GM13977 (cell line): ENCODE measurements at regions not wholly inside any gene's neighbourhood (a gene's known extent, or its start where the extent isn't known, plus 50 kb on each side); places are given as distances from the start of the nearest gene placed in this dataset.

Experiments used
- DNase-seq: peaks from one replicate; pipeline ENCODE4 v3.0.0; 2012; ENCODE audit warnings: low spot score
- in situ Hi-C: fragments of 300-500 bp; cut with MboI; formaldehyde crosslinking; loops from one replicate; pipeline ENCODE4 v1.12.0; 2022; ENCODE audit warnings: low sequenced_read_pairs, low pct_unique_long_range_greater_than_20kb, mixed read lengths, inconsistent platforms; ENCODE audit not compliant: unreplicated experiment
- TF ChIP-seq, protein P1 (sequence below): IDR thresholded peaks from 2 replicates; pipeline ENCODE4 v1.5.1; 2012; ENCODE audit warnings: mild to moderate bottlenecking, control low read depth; ENCODE audit not compliant: insufficient read depth; ENCODE audit errors: extremely low read depth, missing control alignments

DNA sequence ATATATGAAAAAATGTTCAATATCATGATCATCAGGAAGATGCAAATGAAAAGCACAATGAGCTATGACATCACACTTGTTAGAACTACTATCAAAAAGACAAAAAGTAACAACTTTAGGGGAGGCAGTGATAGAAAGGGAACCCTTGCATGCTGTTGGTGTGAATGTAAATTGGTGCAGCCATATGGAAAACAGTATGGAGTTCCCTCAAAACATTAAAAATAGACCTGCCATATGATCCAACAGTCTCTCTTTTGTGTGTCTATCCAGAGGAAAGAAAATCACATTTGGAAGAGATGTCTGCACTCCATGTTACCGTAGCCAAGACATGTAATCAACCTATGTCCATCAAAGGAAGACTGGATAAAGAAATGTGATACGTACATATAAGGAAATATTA lies 92.3 kb upstream of the ALKAL2 start:
- in situ Hi-C loops: no loop called here
- TF ChIP-seq, protein P1, sequence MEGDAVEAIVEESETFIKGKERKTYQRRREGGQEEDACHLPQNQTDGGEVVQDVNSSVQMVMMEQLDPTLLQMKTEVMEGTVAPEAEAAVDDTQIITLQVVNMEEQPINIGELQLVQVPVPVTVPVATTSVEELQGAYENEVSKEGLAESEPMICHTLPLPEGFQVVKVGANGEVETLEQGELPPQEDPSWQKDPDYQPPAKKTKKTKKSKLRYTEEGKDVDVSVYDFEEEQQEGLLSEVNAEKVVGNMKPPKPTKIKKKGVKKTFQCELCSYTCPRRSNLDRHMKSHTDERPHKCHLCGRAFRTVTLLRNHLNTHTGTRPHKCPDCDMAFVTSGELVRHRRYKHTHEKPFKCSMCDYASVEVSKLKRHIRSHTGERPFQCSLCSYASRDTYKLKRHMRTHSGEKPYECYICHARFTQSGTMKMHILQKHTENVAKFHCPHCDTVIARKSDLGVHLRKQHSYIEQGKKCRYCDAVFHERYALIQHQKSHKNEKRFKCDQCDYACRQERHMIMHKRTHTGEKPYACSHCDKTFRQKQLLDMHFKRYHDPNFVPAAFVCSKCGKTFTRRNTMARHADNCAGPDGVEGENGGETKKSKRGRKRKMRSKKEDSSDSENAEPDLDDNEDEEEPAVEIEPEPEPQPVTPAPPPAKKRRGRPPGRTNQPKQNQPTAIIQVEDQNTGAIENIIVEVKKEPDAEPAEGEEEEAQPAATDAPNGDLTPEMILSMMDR: no peak

DNA sequence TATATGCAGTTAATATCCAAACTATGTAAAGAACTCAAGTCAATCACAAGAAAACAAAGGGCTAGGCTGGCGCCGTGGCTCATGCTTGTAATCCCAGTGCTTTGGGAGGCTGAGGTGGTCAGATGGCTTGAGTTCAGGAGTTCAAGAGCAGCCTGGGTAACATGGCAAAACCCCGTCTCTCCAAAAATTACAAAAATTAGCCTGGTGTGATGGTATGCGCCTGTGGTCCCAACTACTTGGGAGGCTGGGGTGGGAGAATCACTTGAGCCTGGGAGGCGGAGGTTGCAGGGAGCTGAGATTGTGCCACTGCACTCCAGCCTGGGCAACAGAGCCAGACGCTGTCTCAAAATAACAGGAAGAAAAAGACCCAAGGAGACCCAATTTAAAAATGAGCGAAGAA lies 91.9 kb upstream of the ALKAL2 start:
- no peak for DNase-seq
- in situ Hi-C loops: no loop called here
- TF ChIP-seq, protein P1: no peak

More for the DNA sequence above, 92.3 kb upstream of the ALKAL2 start:
- no peak for DNase-seq

DNA sequence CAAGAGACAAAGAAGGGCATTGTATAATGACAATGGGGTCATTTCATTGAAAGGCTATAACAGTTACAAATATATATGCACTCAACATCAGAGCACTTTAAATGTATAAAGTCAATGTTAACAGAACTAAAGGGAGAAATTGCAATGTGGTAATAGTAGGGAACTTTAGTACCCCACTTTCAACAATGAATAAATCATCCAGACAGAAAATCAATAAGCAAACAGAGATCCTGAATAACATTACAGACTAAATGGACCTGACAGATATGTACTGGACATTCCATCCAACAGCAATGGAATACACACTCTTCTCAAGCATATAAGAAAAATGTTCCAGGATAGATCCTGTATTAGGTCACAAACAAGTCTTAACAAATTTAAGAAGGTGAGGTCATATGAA lies 90.5 kb upstream of the ALKAL2 start:
- DNase-seq: no peak
- TF ChIP-seq, protein P1: no peak
- in situ Hi-C loops: no loop called here

DNA sequence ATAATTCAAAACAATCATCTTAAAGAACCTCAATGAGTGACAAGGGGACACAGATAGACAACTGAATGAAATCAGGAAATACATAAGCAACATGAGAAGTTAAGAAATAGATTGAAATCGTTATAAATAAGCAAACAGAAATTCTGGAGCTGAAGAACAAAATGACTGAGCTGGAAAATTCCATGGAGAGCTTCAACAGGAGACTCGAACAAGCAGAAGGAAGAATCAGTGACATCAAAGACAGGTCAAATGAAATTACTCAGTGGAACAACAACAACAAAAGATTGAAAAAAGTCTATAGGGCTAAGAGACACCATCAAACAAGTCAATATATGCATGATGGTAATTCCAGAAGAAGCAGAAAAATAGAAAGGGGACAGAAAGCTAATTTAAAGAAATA lies 89.5 kb upstream of the ALKAL2 start:
- TF ChIP-seq, protein P1: no peak
- DNase-seq: no peak
- in situ Hi-C loops: no loop called here

DNA sequence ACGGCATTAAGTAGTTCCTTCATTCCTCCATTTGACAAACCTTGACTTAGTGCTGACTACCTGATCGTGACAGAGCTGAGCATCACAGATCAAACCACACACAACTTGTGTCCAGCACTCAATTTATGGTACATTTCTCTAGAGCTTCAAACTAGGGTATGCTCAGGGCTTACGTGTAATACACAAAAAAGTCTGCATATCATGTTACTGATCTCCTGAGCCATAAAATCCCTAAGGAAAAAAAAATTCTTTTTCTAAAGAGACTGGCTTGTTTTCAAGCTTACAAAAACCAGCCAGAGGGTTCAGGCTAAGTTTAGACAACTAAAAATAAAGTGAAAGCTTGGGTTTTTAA lies 88.0 kb upstream of the ALKAL2 start:
- DNase-seq: no peak
- TF ChIP-seq, protein P1: no peak
- in situ Hi-C loops: no loop called here

DNA sequence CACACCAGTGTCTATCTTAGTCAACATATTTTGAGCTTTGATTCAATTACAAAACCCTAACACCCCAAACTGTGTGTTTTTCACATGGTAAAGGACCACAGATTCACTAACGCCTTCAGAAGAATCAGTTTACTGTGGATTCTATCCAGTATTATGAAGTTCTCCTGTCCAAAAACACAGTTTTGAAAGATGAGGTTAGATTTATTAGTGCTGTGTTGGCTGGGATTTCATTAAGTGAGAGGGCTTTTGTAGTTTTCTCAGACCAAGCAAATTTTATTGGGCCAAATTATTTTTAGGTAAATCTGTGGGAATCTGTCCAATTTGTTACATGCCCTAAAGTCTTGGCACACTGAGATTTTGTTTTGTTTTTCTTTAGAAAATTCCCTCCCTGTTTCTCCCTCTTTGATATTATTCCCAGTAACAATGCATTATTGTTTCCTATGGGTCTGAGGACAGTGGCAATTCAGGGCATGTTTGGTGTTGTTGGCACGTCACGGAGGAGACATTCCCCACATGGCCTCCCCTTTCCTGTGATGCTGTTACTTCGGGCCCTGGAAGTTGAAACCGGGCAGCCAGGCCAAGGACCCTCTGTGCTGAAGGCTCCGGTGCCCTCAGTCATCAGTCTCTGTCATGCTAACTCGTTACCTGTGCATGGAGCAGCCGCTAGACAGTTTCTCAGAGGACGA lies 87.5 kb upstream of the ALKAL2 start:
- DNase-seq: no peak
- in situ Hi-C loops: no loop called here
- TF ChIP-seq, protein P1: no peak
